DMS 273 (cell line): ENCODE measurements at regions not wholly inside any gene's neighbourhood (a gene's known extent, or its start where the extent isn't known, plus 50 kb on each side); places are given as distances from the start of the nearest gene placed in this dataset.

Source experiments
- DNase-seq: peaks from one replicate; lab custom pipeline; 2025; ENCODE audit not compliant: unreplicated experiment; lab: John Stamatoyannopoulos, UW

DNA sequence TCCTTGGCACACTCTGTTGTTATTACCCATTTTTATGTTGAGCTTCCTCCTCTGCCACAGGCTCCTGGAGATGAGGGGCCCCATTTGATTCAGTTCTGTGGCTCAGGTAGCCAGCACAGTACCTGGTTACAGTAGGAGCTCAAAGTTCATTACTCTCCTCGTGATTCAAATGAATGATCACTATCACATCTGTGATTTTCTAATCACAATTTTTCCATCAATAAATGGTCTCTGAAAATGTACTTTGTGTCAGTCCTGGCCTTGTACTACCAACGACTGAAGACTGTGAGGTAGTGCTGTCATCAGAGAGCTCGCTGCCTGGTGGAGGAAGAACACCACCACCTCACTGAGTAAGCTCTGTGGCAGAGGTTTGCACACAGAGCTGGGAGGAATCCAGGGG is 106.8 kb upstream of the JUN start:
- DNase-seq, result no peak

DNA sequence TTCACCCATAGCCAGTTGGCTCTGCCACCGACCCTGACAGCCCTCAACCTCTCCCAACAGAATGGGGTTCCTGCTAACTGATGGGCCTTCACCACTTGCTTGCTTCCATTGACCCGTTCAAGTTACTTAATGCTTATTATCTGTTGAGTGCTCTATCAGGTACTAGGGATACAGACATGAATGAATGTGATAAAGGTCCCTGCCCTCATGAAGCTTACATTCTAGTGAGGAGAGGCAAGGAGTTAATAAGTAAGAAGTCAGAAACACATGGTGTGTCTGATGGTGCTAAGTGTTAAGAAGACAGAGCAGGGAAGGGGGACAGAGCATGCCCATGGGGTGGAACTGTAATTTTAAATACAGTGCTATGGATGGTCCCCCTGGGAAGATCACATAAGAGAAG is 107.5 kb upstream of the JUN start:
- no peak for DNase-seq

DNA sequence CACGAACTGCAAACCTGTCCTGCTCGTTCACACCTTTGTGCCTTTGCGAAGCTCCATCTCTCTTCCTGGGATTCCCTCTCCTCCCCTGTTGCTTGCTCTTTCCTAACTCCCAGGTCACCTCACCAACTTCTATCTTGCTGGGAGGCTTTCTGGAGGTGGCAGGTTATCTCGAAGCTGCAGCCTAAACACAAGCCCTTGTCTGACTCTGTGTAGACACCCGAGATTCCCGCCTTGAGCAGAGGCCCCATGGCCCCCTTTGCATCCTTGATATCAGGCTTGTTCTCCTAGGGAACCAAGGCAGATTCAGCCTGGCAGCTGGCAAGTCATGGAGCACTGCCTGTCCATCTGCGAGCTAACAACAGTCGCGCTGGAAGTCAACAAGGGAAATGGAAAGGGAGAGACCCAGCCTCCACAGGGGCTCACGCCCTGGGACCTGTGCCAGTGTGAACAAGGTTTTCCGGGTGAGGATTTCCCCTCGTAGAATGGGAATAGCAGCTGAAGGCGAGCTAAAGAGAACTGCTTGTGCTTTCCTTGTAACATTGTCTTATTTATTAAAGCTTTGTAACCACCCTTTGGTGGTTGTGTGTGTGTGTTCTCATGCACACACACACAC is 109.5 kb upstream of the JUN start:
- peak; percentile 94 for DNase-seq

DNA sequence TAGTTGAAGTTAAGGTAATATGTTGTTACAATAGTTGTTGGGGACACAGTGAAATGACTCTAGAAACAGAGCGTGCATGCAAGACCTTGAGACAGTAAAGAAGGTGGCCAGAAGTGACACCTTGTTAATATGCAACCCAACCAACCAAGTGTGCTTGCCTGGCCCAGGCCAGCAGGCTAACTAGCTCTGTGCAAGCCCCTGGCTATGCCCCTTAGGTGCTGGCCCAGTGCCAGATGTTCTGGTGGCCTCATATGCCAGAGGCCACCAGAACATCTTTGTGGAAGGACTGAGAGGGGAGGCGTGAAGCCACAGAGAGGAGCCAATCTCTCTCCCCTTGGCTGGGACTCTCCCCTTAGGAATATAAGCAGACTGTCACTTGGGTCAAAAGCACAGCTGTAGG is 111.2 kb upstream of the JUN start:
- DNase-seq, result peak; percentile 27

DNA sequence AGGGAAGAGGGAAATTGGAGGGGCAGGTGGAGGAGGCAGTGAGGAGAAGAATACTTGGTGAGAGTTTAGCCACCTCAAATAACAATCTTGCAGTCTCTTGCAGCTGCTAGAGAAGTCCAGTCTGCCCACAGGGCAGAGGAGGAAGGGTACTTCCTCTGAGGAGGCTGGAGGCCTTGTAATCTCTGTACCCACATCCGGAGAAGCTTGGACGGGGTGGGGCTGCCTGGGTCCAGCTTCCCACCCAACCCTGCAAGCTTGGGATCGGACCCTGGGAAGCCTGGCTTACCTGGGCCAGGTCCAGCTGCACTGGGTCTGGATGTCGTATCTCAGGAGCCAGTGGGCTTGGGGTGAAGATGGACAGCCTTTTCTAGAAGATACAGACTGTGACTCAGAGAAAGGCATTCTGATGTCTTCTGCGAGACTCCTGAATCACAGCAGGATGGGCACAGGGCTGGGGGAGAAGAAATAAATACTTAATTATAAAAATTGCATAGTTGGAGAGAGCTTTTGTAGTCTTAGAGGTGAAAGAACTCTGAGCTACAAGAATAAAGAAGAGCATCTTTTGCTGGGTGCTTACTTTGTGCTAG is 111.8 kb upstream of the JUN start:
- DNase-seq, result no peak

DNA sequence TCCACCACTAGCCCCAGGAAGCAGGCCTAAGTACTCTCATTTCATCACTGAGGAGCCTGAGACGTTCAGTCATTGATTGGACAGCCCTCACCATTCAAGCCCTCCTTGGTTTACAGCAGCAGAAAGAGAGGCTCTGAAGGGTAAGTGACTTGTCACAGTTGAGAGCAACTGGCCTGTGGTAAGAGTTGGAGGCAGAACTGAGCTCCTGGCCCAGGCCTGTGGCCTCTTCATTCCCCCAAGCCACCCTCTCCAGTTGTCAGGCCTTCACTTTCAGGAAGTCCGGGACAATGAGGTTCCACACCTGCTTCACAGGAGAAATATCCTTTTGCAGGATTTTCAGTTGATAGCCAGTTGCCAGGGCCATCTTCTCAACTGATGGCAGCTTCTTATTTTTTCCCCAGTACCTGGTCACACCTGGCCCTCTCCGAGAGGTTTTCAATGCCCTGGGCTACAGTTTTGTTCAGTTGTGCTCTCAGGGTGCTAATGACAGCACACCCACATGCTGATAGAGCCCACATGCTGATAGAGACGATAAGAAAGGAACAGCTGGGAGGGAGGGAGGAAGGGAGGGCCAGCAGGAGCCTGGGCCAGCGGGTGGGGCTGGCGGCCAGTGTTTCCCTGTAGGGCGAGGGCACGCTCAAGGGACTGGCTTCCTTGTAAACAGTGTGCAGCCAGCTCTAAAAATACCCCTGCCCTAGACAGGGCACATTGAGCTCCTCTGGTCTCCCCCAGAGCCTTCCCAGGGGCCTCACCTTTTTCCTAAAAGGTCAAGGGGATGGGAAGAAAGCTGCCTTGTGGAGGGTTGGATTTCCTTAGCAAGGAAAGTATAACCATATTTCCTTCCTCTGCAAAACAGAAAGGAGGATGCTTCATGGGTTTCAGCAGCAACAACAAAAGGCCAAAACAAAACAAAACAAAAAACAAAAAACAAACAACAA is 112.7 kb upstream of the JUN start:
- DNase-seq, result peak; percentile 84

DNA sequence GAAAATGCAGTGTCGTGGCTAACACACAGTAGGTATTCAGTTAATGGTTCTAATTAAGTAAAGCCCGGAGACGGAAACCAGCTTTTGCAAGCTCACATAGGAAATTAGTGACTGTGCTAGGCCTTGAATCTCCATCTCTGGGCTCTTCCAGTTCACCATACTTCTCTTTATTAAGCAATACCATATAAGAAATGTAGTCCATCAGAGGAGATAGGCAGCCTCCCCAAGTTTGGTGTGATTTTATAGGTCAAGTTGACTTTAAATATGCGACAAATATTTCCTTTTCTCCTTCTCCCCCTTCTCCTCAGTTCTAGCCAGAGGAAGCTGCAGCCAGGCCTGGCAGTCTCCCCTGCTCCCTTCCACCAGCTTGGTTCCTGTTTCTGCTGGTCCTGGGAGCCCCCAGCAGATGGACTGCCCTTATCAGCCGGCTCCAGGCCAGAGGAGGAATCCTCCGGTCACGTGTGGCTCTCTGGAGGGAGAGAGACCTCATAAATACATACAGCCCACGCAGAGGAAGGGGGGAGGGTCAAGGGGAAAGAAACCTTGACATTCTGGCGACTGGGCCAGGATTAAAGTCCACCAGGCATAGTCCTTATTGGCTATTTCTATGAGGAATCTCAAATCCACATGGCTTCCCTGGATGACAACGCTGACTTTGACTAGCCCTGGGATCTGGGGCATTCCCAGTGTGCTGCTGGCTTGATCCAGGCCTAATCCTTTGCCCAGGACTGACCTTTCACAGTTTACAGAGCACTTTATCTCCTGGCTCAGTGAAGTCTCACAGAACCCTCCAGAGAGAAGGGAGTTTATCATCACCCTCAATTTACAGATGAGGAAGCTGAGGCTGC is 115.1 kb upstream of the JUN start:
- DNase-seq, result peak; percentile 92

DNA sequence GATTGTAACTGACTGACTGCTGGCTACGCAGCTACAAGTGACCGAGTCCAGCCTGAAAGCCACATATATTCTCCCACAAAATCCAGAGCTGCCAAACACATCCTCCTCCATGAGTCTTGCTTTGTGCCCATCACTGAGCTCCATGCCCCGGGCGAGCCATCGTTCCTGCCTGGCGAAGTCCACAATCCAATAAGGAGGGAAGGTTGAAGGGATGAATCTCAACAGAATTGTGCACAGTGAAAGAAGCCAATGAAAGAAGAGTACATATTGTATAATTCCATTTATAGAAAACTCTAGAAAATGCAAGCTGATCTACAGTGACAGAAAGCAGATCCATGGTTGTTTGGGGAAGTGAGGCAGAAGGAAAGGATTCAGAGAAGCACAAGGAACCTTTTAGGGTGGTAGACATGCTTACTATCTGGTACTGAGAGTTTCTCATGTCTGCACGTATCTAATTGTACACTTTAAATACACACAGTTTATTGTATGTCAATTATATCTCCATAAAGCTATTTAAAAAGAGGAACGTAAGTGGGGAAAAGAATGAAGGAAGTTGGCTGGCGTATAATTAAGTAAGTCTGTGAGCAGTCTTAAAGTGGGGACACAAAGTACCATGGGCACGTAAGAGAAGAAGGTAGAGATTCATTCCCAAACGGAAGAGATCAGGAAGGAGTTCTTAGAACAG is 115.9 kb upstream of the JUN start:
- DNase-seq, result no peak

DNA sequence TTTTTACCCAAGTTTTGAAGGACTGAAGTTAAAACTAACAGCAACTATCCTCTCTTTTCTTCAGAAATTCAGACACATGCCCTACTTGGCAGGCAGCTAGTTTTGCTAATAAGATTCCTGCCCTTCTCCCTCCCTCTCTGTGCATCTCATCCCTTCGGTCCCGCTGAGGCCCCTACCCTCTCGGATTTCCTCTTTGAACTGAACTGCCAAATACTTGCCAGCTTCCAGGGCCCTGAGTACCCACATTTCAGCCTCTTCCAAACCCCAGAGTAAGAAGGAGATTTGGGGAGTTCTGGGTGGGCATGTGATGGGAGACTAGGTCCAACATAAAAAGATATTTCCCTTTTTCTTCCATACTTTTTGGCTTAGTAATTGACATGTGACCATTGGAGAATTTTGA is 116.5 kb upstream of the JUN start:
- DNase-seq, result peak; percentile 61

DNA sequence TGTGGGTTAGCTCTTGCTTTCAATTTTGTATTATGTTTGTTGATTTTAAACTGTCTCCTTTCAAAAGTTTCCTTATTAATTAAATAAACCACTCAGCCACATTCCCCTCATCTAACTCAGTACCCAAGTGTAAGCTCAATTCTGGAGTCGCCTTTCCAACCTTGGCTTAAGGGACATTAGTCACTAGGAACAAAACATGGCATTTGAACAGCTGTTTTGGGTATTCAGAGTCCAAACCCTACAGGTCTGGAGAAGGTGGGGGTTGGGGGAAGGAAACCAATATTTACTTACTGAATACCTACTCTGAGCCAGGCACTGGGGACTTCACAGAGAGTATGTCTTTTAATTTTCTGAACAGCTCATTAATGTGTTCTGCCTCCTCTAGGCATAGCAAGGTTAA is 117.2 kb upstream of the JUN start:
- peak; percentile 35 for DNase-seq

DNA sequence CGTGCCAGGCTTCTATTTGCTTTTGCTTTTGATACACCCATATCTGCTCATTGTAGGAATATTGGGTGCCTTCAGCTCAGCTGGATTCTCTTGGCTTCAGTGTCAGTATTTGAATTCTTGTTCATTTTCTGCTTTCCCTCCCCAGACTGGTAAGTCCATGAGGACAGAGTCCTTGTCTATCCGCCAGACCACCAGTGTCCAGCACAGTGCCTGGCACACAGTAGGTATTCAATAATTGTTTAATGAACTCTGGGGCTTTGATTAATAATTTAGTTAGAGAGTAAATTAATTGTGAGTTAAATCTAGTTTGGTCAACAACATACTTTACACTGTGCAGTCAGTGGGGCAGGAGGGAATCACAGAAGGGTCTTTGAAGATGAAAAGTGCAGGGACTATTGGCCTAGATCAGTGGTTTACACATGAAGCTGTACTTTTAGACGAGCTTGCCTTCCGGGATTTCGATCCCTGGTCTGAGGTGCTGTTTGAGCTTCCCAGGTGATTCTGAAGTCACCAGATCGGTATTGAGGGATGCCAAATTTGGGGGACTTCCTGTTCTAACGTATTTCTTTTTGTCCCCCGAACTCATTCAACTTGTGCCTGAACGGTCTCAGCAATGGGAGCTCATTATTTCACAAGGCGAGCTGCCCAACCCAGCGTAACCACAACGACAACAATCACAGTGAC is 119.1 kb upstream of the JUN start:
- peak; percentile 60 for DNase-seq

DNA sequence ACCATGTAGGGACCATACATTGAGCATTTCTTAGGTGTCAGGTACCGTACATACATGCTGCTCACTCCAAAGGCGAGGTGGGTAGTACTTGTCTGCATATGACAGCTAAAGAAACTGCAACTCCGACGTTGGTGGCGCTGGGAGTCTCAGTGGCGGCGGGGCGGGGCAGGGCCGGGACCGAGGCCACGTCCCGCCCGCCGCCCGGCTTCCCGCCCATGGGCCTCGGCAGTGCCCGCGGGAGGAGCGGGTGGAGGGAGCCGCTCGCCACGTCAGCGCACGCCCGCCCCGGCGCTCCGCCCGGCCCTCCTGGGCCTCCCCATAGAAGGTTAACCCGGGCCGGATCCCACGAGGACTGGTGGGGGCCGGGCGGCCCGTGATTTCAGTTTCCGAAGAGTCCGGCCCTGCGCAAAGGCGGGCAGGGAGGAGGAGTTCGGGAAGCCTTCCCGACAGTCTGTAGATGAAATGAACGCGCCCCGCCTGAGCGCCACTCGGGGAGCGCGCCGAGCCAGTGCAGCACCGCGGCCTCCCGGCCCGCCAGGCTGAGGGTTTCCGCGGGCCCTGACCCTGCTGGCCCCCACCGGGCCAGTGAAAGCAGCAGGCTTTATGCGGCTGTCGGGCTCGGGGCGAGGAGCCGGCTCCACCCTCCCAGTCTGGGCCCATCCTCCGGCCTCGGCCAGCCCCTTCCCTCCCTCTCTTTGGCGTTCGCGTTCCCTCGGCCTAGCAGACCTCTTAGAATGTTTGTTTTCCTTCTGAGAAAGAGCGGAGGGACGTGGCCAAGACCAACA is 119.9 kb upstream of the JUN start:
- peak; percentile 92 for DNase-seq

DNA sequence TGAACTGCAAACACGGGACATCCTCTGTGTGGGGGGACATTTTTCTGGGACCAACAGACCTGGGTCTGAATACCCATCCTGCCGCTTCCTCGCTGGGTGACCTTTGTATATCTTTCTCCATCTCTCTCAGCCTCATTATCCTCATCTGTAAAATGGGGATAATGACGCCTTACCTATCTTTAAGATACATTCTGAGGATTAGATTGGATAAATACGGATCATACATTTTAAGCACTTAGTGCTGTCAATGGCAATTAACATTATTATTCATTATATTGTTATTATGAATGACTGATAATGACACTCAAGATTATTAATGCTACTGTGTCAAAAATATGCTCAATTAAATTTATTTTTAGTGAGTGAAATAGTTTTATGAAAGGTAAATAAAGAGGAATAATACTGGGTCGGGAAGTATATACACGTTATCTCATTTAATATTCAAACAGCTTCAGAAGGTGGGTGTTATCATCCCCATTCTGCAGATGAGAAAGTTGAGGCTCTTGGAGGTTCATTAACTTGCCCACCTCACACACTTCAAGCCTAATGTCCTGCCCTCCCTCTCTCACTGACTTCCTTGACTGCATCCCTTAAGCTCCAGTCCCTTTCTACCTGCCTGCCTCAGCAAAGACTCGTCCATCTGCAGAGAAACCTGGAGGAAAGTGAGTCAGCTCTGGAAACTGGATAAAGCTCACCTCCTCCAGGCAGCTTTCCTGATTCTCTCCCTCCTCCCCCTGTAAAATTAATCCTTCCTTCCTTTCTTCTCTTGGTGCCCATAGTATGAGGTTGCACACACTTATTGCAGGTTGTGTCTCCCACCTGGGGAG is 120.7 kb upstream of the JUN start:
- no peak for DNase-seq

DNA sequence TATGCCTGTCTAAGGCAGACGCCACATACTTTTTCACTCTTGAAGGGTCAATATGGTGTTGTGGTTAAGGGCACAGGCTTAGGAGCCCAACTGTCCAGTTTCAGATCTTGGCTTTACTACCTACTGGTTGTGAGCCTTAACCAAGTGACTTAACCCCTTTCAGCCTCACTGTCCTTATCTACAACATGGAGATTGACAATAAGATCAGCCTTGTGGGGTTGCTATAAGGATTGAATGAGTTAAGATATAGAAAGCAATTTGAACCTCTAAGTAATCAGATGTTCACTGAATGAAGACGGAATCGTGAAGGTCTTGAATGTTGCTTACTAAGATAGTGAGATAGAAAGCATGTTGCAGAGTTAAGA is 121.3 kb upstream of the JUN start:
- DNase-seq, result no peak

DNA sequence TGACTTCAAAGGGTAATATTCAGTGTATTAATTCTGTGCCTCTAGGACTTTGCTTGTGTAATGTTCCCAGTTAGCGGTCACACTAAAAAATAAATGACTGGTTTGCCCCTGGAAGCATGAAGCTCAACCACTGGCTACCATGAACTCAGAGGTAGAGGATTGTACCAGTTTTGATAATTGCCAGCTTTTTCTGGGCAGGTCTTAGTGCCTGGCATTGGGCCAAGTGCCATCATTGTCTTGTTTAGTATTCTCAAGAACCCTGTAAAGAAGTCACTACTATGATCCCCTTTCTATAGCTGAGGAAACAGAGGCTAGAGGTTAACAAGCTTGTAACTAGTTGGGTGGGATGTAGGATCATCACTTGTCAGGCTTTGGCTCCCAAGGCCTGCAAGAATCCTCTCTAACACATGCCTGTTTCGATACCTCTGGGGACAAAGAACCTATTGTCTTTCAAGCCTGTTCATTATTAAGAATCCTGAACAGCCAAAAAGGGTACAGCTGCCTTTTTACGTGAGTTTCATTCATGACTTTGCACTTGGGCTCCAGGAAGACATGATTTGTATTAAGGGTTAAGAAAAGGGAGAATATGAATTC is 121.9 kb upstream of the JUN start:
- no peak for DNase-seq

DNA sequence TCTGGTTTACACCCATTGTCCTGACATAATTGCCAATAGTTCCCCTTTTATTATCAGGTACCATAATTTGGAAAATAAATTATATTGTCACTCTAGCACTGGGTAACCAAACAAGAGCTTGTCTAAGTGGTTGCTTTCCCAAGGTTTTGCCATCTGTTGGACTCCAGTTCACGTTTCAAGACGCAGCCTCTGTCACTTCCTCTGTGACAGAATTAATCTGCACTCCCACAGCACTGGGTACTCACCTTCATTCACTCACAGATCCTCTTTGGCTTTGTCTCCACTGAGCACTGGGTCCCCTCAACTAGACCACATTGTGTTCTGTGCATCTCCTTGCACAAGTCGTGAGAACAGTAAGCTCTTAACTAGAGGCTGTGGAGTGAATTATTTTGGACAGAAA is 123.6 kb upstream of the JUN start:
- DNase-seq, result peak; percentile 47

DNA sequence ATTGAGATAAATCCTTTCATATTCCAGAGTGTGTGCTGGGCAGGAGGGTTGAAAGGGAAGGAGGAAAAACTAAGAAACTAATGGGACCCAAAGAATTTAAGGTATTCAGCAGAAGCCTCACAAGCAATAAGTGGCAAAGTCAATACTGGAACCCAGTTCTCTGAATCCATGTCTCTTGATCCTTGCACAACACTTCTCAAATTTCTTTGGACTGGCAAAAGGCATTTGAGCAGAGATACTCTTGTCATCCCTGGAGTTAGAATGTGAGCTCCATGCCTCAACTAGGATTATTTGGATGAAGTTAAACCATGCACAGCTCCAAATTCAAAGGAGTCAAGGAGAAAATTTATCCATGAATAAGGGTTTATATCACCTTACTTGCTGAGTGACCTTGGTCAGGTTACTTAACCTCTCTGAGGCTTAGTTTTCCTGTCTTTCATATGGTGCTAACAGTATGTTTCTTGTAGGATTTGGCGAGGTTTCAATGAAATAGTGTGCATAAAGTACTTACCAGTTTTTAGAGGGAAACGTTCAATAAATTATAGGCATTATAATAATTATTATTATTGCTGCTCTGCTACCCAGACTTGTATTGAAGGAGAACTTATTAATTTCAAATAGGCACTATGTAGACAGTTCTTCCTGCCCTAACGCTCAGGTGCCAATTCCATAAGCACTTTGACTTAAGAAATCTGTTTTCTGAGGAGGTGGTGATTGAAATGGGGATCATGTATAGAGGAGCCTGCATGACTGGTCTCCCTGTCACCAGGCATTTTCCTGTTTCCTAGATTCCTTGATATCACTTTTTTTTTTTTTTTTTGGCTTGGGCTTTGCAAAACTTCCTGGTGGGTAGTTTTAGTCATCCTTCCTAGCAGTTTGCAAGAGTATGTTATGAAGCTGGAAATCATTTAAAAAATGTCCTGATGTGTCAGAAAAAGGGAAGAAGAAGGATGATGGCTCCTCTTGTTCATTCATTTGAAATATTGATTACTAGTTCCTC is 125.0 kb upstream of the JUN start:
- DNase-seq, result no peak
